GM18907 (cell line): ENCODE measurements at regions not wholly inside any gene's neighbourhood (a gene's known extent, or its start where the extent isn't known, plus 50 kb on each side); places are given as distances from the start of the nearest gene placed in this dataset.
"Not testable (repeated sequence)": the region's sequence is repeated elsewhere in the genome, so short reads cannot be mapped to it uniquely, and the experiment has no call there.

Experiments
- ATAC-seq: cut with Tn5 transposase; IDR thresholded peaks from one replicate; pipeline ENCODE4 v1.9.1; 2021; ENCODE audit warnings: mild to moderate bottlenecking, moderate library complexity; ENCODE audit not compliant: unreplicated experiment

GRCh38 chr2:101645886-101646285, 51.6 kb upstream of the MAP4K4 start:
- not testable (repeated sequence) for ATAC-seq

- ATAC-seq = no peak
Observed at GRCh38 chr2:101644842-101645383, 52.6 kb upstream of the MAP4K4 start.

GRCh38 chr2:101643004-101643524, 54.4 kb upstream of the MAP4K4 start:
- ATAC-seq = no peak

- no peak for ATAC-seq
Observed at GRCh38 chr2:101638817-101639605, 58.5 kb upstream of the MAP4K4 start.

- no peak for ATAC-seq
Observed at GRCh38 chr2:101638181-101638711, 59.3 kb upstream of the MAP4K4 start.

- ATAC-seq = no peak
Observed at GRCh38 chr2:101630224-101630949, 67.1 kb upstream of the MAP4K4 start.

- ATAC-seq = no peak
Observed at GRCh38 chr2:101628030-101628392, 69.5 kb upstream of the MAP4K4 start.

- no peak for ATAC-seq
Observed at GRCh38 chr2:101627285-101628029, 70.0 kb upstream of the MAP4K4 start.

GRCh38 chr2:101625814-101626213, 71.7 kb upstream of the MAP4K4 start:
- not testable (repeated sequence) for ATAC-seq

- peak; percentile 38 for ATAC-seq
Observed at GRCh38 chr2:101625387-101625786, 72.1 kb upstream of the MAP4K4 start.

GRCh38 chr2:101624706-101625332, 72.7 kb upstream of the MAP4K4 start:
- no peak for ATAC-seq

GRCh38 chr2:101623031-101623521, 74.4 kb upstream of the MAP4K4 start:
- ATAC-seq = peak; percentile 80

GRCh38 chr2:101622210-101623030, 75.1 kb upstream of the MAP4K4 start:
- peak; percentile 85 for ATAC-seq

GRCh38 chr2:101619191-101619591, 78.3 kb upstream of the MAP4K4 start:
- no peak for ATAC-seq

GRCh38 chr2:101617796-101618195, 79.7 kb upstream of the MAP4K4 start:
- no peak for ATAC-seq

GRCh38 chr2:101617188-101617587, 80.3 kb upstream of the MAP4K4 start:
- no peak for ATAC-seq

GRCh38 chr2:101614127-101614759, 83.3 kb upstream of the MAP4K4 start:
- ATAC-seq = no peak

GRCh38 chr2:101613056-101613704, 84.3 kb upstream of the MAP4K4 start:
- no peak for ATAC-seq
